HG02981 (cell line): ENCODE measurements at regions not wholly inside any gene's neighbourhood (a gene's known extent, or its start where the extent isn't known, plus 50 kb on each side); places are given as distances from the start of the nearest gene placed in this dataset.

Source experiments
- ATAC-seq: cut with Tn5 transposase; IDR thresholded peaks from one replicate; pipeline ENCODE4 v1.9.1; 2021; ENCODE audit warnings: mild to moderate bottlenecking, moderate library complexity; ENCODE audit not compliant: unreplicated experiment

GRCh38 chr12:89977405-89978085 lies 268.9 kb upstream of the ATP2B1 start:
- no peak for ATAC-seq

GRCh38 chr12:89976866-89977265 lies 268.2 kb upstream of the ATP2B1 start:
- no peak for ATAC-seq

GRCh38 chr12:89975574-89975973 lies 266.9 kb upstream of the ATP2B1 start:
- ATAC-seq: no peak

GRCh38 chr12:89971880-89972279 lies 263.2 kb upstream of the ATP2B1 start:
- ATAC-seq: no peak

GRCh38 chr12:89970722-89971121 lies 262.1 kb upstream of the ATP2B1 start:
- ATAC-seq: no peak

- ATAC-seq: no peak
Observed at GRCh38 chr12:89969093-89969492, 260.5 kb upstream of the ATP2B1 start.

- ATAC-seq: no peak
Observed at GRCh38 chr12:89968151-89968700, 259.6 kb upstream of the ATP2B1 start.

- no peak for ATAC-seq
Observed at GRCh38 chr12:89966495-89967240, 258.0 kb upstream of the ATP2B1 start.

DNA sequence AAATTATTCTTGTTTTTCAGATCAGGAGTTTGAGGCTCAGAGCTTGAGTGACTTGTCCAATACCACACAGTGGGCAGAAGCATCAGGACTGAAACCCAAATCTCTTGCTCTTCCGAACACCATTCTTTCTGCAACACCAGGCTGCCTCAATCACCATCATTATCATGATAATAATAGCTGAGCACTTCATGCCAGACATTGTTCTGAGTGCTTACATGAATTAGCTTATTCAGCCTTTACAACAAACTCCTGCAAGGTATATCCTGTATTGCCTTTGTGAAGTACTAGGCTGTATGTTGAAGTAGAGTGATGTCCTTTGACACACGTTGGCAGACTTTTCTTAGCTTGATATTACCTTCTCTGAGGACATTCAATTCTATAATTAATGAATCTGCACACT lies 257.4 kb upstream of the ATP2B1 start:
- no peak for ATAC-seq

GRCh38 chr12:89962648-89963047 lies 254.0 kb upstream of the ATP2B1 start:
- no peak for ATAC-seq

DNA sequence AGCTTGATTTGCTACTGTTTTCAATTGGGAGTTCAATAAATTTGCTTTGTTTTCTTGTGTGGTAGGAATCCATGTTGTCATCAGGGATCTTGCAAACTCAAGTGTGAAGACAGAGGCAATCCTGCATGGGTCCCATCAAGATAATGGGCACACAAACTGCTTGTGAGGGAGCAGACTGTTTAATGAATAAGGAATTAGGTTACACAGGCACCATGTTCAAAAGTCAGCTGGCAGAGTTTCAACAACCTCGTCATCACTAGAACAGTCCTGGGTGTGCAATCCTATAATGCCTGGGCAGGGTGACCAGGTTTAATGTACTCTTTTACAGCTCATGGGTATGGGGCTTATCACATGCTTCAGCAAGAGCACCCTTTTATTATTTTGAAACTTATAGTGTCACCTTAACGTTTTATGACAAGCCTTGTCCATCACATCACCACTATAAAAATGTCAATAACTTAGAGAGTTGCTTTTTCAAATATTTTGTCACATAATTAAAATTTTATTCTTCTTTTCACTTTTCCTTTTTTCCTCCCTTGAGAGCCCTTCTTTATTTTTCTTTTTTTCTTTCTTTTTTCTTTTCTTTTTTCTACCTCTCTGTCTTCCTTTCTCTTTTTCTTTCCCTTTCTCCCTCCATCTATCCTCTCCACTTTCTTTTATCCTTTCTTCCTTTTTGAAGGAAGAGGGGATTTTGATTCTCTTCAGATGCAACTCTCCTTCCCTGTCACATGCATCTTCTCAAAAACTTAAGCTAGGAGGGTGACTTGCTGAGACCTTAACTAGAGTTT lies 252.2 kb upstream of the ATP2B1 start:
- peak; percentile 39 for ATAC-seq

- peak; percentile 96 for ATAC-seq
Observed at GRCh38 chr12:89960011-89960507, 251.4 kb upstream of the ATP2B1 start.

DNA sequence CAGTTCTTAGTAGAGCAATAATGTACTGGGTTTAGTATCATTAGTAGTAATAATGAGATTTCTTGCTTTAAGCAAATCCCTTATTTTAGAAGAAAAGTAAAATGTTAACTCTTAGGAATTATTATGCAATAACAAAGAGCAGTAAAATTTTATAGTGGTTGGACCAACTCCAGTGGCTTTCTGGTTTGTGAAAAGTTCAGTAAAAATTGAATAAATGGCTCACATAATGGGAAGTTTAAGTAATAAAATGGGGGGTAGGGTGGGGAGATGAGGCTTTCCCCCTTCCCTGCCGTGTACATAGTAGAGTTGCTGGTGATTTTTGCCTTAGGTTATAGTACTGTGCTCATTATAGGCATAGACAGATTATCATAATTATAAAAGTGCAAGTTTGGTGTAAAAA lies 250.5 kb upstream of the ATP2B1 start:
- ATAC-seq: no peak

GRCh38 chr12:89954259-89954658 lies 245.6 kb upstream of the ATP2B1 start:
- ATAC-seq: no peak

DNA sequence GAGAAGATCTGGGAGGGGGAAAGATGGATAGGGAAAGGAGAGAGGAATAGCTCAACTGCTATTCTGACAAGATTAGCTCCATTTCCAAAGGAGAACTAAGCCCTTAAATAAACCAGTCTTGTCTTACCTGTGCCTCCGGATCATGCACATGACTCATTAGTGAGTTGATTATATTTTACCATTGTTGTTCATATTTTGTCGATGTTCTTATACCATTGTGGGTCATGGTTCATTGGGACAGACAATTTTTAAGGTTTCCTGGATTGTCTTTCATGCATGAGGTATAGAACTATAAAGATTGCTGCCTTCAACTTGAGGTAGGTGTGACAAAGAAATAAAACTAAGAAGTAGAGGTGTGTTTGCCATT lies 243.0 kb upstream of the ATP2B1 start:
- no peak for ATAC-seq

GRCh38 chr12:89951050-89951693 lies 242.5 kb upstream of the ATP2B1 start:
- ATAC-seq: no peak

DNA sequence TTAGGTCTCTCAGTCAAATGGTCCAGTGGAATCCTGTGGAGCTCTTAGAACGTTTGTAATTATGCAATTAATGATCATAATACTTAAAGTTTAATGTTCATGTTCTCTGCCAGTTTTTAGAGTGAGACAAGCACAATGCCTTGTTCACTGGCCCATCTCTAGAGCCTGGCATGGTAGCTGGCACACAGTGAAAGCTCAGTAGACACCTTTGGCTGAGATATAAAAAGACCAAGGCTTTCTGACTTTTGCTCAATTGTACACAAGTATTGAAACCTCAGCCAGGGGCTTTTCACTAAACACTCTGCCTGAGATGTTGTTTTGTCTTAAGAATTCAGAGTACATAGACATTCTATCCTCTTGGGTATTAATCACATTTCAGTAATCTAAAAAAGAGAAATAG lies 241.8 kb upstream of the ATP2B1 start:
- ATAC-seq: peak; percentile 32

DNA sequence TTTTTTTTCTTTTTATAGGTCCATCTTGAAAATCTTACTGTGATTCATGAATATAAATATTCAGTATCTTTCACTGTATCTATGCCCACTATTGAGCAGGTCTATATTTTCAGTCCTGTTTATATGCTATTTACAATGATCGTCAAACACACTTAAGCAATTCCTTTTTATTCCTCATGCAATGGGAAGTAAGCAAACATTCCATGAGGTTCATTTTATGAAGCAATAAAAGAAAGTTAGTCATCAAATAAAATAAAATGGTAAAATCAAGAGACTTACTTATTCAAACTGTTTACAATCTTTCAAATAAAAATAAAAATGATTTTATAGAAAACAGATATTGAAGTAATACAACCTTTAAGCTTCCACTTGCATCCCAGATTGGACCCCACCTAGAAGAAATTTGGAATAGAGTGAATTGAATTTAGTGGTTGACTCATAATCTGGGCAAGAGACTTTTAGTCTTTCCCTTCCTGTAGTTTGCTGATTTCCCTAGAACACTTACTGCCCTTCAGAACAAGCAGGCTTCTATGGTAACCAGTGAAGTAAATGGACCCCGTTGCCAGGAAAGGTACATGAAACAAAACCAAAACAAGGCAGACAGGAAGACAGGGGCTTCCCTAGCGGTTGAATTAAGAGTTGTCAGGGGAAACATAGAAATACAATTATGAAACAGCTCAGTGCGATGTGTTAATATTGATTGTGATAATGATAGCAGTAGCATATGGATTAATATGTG lies 241.0 kb upstream of the ATP2B1 start:
- ATAC-seq: peak; percentile 95

DNA sequence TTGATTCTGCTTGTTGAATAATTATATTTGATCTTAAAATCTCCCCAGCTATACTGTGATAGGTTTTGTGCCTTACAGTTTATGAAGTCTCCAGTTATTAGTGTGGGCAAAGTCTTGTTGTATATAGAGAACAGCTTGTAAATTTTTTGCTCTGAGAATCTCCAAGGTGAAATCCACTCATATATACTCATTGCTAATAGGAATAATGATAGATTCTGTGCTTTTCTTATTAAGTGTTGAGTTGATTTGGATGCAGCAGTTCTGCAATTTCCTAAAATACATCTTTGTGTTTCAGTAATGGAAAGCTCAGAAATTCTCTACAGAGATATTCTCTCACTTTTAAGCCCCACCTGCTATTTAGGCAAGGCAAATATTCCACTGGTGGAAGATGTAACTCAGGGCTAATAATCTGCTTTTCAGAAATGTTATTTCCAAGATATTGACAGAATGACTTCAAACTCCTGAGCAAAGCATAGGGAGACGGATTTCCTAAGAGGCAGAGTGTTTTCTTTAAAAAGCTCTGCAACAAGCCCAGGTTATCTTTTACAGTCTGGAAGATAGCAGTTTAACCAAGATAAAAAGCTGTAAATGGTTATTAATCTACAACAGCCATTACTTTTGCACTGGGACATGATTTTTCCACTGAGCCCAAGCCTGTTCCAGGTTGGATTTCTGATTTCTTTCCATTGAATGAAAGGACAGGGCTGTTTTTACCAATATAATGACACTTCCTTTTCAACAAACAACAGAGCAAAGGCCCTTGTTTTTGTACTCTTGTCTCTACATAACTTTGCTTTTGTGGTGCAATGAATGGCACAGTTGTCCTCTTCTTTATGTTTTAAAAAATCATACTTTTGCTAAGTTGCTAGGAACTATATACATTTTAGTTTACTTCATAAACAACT lies 239.9 kb upstream of the ATP2B1 start:
- no peak for ATAC-seq
